GM12892 (cell line): ENCODE measurements at regions not wholly inside any gene's neighbourhood (a gene's known extent, or its start where the extent isn't known, plus 50 kb on each side); places are given as distances from the start of the nearest gene placed in this dataset.

ENCODE experiments used
- POLR2A ChIP-seq: IDR thresholded peaks from 2 replicates; pipeline ENCODE4 v1.6.1; 2011; ENCODE audit warnings: low read depth, low read length, control low read depth
- POLR2AphosphoS5 ChIP-seq: IDR thresholded peaks from 2 replicates; pipeline ENCODE4 v1.6.1; 2011; ENCODE audit warnings: low read depth, low read length, control low read depth
- TAF1 ChIP-seq: IDR thresholded peaks from 2 replicates; pipeline ENCODE4 v1.6.1; 2011; ENCODE audit warnings: low read depth, mild to moderate bottlenecking, control low read depth, low read length, borderline replicate concordance

GRCh38 chr7:149707448-149707886 lies 65.9 kb downstream of the ZNF467 start:
- no peak for TF ChIP-seq POLR2A
- no peak for TF ChIP-seq POLR2AphosphoS5
- no peak for TF ChIP-seq TAF1
